PC-9 (cell line): ENCODE measurements at regions not wholly inside any gene's neighbourhood (a gene's known extent, or its start where the extent isn't known, plus 50 kb on each side); places are given as distances from the start of the nearest gene placed in this dataset.
"Not testable (repeated sequence)": the region's sequence is repeated elsewhere in the genome, so short reads cannot be mapped to it uniquely, and the experiment has no call there.

ENCODE experiments used
- BruUV-seq: library from RNA; stranded (reverse); fragments of 400-500 nt; replicated peaks from 2 replicates; lab custom pipeline; 2021; lab: Mats Ljungman, UMichigan
- CTCF ChIA-PET: fragments of 300-600 bp; sonication (Branson Sonifier 250); formaldehyde crosslinking; loops from one replicate; lab custom pipeline; 2022; ENCODE audit warnings: antibody characterized with exemption; lab: Charles Lee
- POLR2A ChIA-PET: fragments of 300-600 bp; sonication (Branson Sonifier 250); formaldehyde crosslinking; loops from one replicate; lab custom pipeline; 2022; ENCODE audit warnings: antibody characterized with exemption; ENCODE audit not compliant: unreplicated experiment; lab: Charles Lee
- DNase-seq, 2 experiments: peaks; one replicate each; pipeline versions ENCODE4 v3.0.0 to v3.0.0-alpha.2; 2015 to 2022; ENCODE audit warnings: mixed read lengths in 1 of 2
- H2AFZ ChIP-seq: fragments of 200-600 bp; sonication (generic); 2 replicates; pipeline ENCODE4 v1.8.1; 2017; ENCODE audit warnings: antibody characterized with exemption
- H3F3A ChIP-seq: fragments of 200-600 bp; sonication (generic); 2 replicates; pipeline ENCODE4 v1.8.1; 2017; ENCODE audit warnings: antibody characterized with exemption, mild to moderate bottlenecking, low read depth; ENCODE audit not compliant: insufficient read depth
- H3K27ac ChIP-seq: fragments of 200-600 bp; sonication (generic); 2 replicates; pipeline ENCODE4 v1.6.1; 2016; ENCODE audit warnings: mixed run types
- H3K27me3 ChIP-seq: fragments of 200-600 bp; sonication (generic); 2 replicates; pipeline ENCODE4 v1.6.1; 2016; ENCODE audit warnings: low read depth, mixed run types; ENCODE audit not compliant: insufficient read depth
- H3K36me3 ChIP-seq: fragments of 200-600 bp; sonication (generic); 2 replicates; pipeline ENCODE4 v1.6.1; 2016; ENCODE audit warnings: low read depth, mixed run types
- H3K4me1 ChIP-seq: fragments of 200-600 bp; sonication (generic); replicated peaks from 2 replicates; pipeline ENCODE4 v1.6.1; 2016; ENCODE audit warnings: mixed run types; ENCODE audit not compliant: insufficient read depth
- H3K4me2 ChIP-seq: fragments of 200-600 bp; sonication (generic); 2 replicates; pipeline ENCODE4 v1.6.1; 2017; ENCODE audit warnings: mixed run types
- H3K4me3 ChIP-seq: fragments of 200-600 bp; sonication (generic); 2 replicates; pipeline ENCODE4 v1.6.1; 2016; ENCODE audit warnings: mixed run types
- H3K79me2 ChIP-seq: fragments of 200-600 bp; sonication (generic); 2 replicates; pipeline ENCODE4 v1.6.1; 2017; ENCODE audit warnings: low read depth, mixed run types
- H3K9me2 ChIP-seq: fragments of 200-600 bp; sonication (generic); 2 replicates; pipeline ENCODE4 v1.8.1; 2017; ENCODE audit warnings: mild to moderate bottlenecking; ENCODE audit not compliant: insufficient read depth
- H3K9me3 ChIP-seq: fragments of 200-600 bp; sonication (generic); 2 replicates; pipeline ENCODE4 v1.8.1; 2016; ENCODE audit warnings: low read depth; ENCODE audit not compliant: insufficient read depth
- H4K20me1 ChIP-seq: fragments of 200-600 bp; sonication (generic); 2 replicates; pipeline ENCODE4 v1.8.1; 2017; ENCODE audit not compliant: insufficient read depth
- CTCF ChIP-seq: fragments of 200-600 bp; sonication (generic); conservative IDR thresholded peaks from 2 replicates; pipeline ENCODE4 v1.6.1; 2017; ENCODE audit warnings: mixed run types, antibody characterized with exemption, mild to moderate bottlenecking, moderate library complexity
- EZH2 ChIP-seq: fragments of 200-600 bp; sonication (generic); IDR thresholded peaks from 2 replicates; pipeline ENCODE4 v1.8.0; 2017; ENCODE audit warnings: antibody characterized with exemption, low read depth
- intact Hi-C: fragments of 100-400 bp; cut with micrococcal nuclease; formaldehyde crosslinking; loops from one replicate; pipeline ENCODE4 v1.10.0; 2022; ENCODE audit not compliant: unreplicated experiment

- BruUV-seq = no TSS peak
- H3K4me1 ChIP-seq = no peaks in the 10 kb centered on the region
Measured at GRCh38 chrX:1103360-1103759, 109.1 kb downstream of the CRLF2 start.

GRCh38 chrX:1102786-1103185 is 109.7 kb downstream of the CRLF2 start:
- Histone ChIP-seq H3K4me3 (no peak overlapping the region), H3K4me1 (no peaks in the 10 kb centered on the region), H3K27me3 (peaks cover 56% of the 10 kb centered on the region), H3F3A (no peaks in the 10 kb centered on the region), H3K9me3 (no peaks in the 10 kb centered on the region), H3K36me3 (no peaks in the 10 kb centered on the region), H3K4me2 (no peak overlapping the region), H3K79me2 (no peaks in the 10 kb centered on the region), H2AFZ (no peak overlapping the region), H3K27ac (no peak overlapping the region), H4K20me1 (no peaks in the 10 kb centered on the region), H3K9me2 (no peaks in the 10 kb centered on the region)
- no peak for DNase-seq
- CTCF ChIA-PET = no interaction called here
- intact Hi-C loops = no loop called here
- TF ChIP-seq EZH2 (no peak), CTCF (no peak)
- POLR2A ChIA-PET = no interaction called here
- no TSS peak for BruUV-seq

More at GRCh38 chrX:1103360-1103759, 109.1 kb downstream of the CRLF2 start:
- intact Hi-C loops = no loop called here
- H3K4me3 ChIP-seq = no peak overlapping the region
- no peaks in the 10 kb centered on the region for H3F3A ChIP-seq
- H4K20me1 ChIP-seq = no peaks in the 10 kb centered on the region
- H3K4me2 ChIP-seq = no peak overlapping the region
- H3K9me3 ChIP-seq = no peaks in the 10 kb centered on the region
- no peak overlapping the region for H2AFZ ChIP-seq
- ChIA-PET CTCF (no interaction called here), POLR2A (no interaction called here)
- DNase-seq = no peak
- no peaks in the 10 kb centered on the region for H3K9me2 ChIP-seq
- no peaks in the 10 kb centered on the region for H3K79me2 ChIP-seq
- H3K27me3 ChIP-seq = peaks cover 60% of the 10 kb centered on the region
- H3K27ac ChIP-seq = no peak overlapping the region
- H3K36me3 ChIP-seq = no peaks in the 10 kb centered on the region
- TF ChIP-seq EZH2 = no peak
- TF ChIP-seq CTCF = no peak

- intact Hi-C loops = not testable (repeated sequence)
Measured at GRCh38 chrX:1102221-1102620, 110.2 kb downstream of the CRLF2 start.

GRCh38 chrX:1099146-1099770 is 113.2 kb downstream of the CRLF2 start:
- intact Hi-C loops = no loop called here
- H3K9me2 ChIP-seq = no peaks in the 10 kb centered on the region
- CTCF ChIA-PET = no interaction called here

More at GRCh38 chrX:1102221-1102620, 110.2 kb downstream of the CRLF2 start:
- BruUV-seq, H3K9me3 ChIP-seq, H3K79me2 ChIP-seq, H4K20me1 ChIP-seq, H3K36me3 ChIP-seq, H3K4me1 ChIP-seq, H3F3A ChIP-seq, H2AFZ ChIP-seq, H3K9me2 ChIP-seq, H3K4me3 ChIP-seq, POLR2A ChIA-PET, H3K27ac ChIP-seq, DNase-seq, CTCF ChIA-PET, H3K4me2 ChIP-seq: not testable (repeated sequence)
- H3K27me3 ChIP-seq = peaks cover 54% of the 10 kb centered on the region

More at GRCh38 chrX:1099146-1099770, 113.2 kb downstream of the CRLF2 start:
- POLR2A ChIA-PET = no interaction called here
- peaks cover 47% of the 10 kb centered on the region for H3K27me3 ChIP-seq
- no peaks in the 10 kb centered on the region for H3K4me1 ChIP-seq
- no peak for TF ChIP-seq EZH2
- TF ChIP-seq CTCF = no peak
- H2AFZ ChIP-seq = no peak overlapping the region
- H3K27ac ChIP-seq = no peak overlapping the region
- H3K4me2 ChIP-seq = no peak overlapping the region
- H3K9me3 ChIP-seq = no peaks in the 10 kb centered on the region
- no TSS peak for BruUV-seq
- no peak for DNase-seq
- no peaks in the 10 kb centered on the region for H3F3A ChIP-seq
- no peaks in the 10 kb centered on the region for H3K36me3 ChIP-seq
- H3K79me2 ChIP-seq = no peaks in the 10 kb centered on the region
- no peak overlapping the region for H3K4me3 ChIP-seq
- H4K20me1 ChIP-seq = no peaks in the 10 kb centered on the region
